H1 (cell line): ENCODE measurements at regions not wholly inside any gene's neighbourhood (a gene's known extent, or its start where the extent isn't known, plus 50 kb on each side); places are given as distances from the start of the nearest gene placed in this dataset.

Experiments
- CTCF ChIA-PET: fragments of 300-600 bp; sonication (Branson Sonifier 250); formaldehyde crosslinking; loops from one replicate; lab custom pipeline; 2021; ENCODE audit not compliant: partially characterized antibody; lab: Charles Lee
- POLR2A ChIA-PET: fragments of 300-600 bp; sonication (Branson Sonifier 250); formaldehyde crosslinking; loops from one replicate; lab custom pipeline; 2021; ENCODE audit warnings: inconsistent platforms; ENCODE audit not compliant: partially characterized antibody; lab: Charles Lee
- DNase-seq, 2 experiments: peaks; one replicate each; pipeline versions ENCODE4 v3.0.0 to v3.0.0-alpha.2; 2010 to 2022; ENCODE audit warnings: low spot score in 2 of 2, low read depth in 1 of 2, mixed read lengths in 1 of 2
- FAIRE-seq: peaks from 2 replicates; lab custom pipeline; 2011; peaks lifted over from hg19 to GRCh38; lab: Jason Lieb, UNC
- H2AFZ ChIP-seq: 2 replicates; pipeline ENCODE4 v1.8.1; 2012; ENCODE audit warnings: low read length, inconsistent platforms
- H2AK5ac ChIP-seq: 2 replicates; pipeline ENCODE4 v1.6.1; 2013; ENCODE audit warnings: low read depth, low read length
- H2BK120ac ChIP-seq: replicated peaks from 2 replicates; pipeline ENCODE3; 2013; ENCODE audit warnings: low read depth, low read length, inconsistent platforms
- H2BK12ac ChIP-seq: 2 replicates; pipeline ENCODE4 v1.6.1; 2013; ENCODE audit warnings: low read depth, low read length
- H2BK15ac ChIP-seq: 2 replicates; pipeline ENCODE4 v1.6.1; 2013; ENCODE audit warnings: low read length
- H2BK20ac ChIP-seq: 2 replicates; pipeline ENCODE4 v1.6.1; 2013; ENCODE audit warnings: low read length
- H2BK5ac ChIP-seq: 2 replicates; pipeline ENCODE4 v1.6.1; 2013; ENCODE audit warnings: low read depth, low read length
- H3K14ac ChIP-seq: 2 replicates; pipeline ENCODE4 v1.6.1; 2013; ENCODE audit warnings: inconsistent platforms; ENCODE audit not compliant: insufficient read length
- H3K18ac ChIP-seq: 2 replicates; pipeline ENCODE4 v1.6.1; 2013; ENCODE audit warnings: low read length; ENCODE audit errors: extremely low read depth
- H3K23ac ChIP-seq: 2 replicates; pipeline ENCODE4 v1.6.1; 2013; ENCODE audit warnings: inconsistent platforms; ENCODE audit not compliant: insufficient read length
- H3K23me2 ChIP-seq: 2 replicates; pipeline ENCODE4 v1.6.1; 2013; ENCODE audit warnings: low read depth, low read length
- H3K27ac ChIP-seq: 2 replicates; pipeline ENCODE4 v1.6.1; 2011; ENCODE audit warnings: low read depth, low read length, inconsistent platforms
- H3K27me3 ChIP-seq, 4 experiments: replicated peaks in 1 of 4; 1 replicate in 1 of 4; 2 replicates in 3 of 4; pipeline versions ENCODE4 v1.6.1 to v1.8.1; 2011 to 2013; ENCODE audit warnings: low read length in 3 of 4, mild to moderate bottlenecking in 3 of 4, inconsistent platforms in 2 of 4, mixed read lengths in 2 of 4, moderate library complexity in 1 of 4; ENCODE audit not compliant: control insufficient read depth in 3 of 4, insufficient read depth in 3 of 4; ENCODE audit errors: extremely low read depth in 1 of 4
- H3K36me3 ChIP-seq, 4 experiments: 2 replicates each; pipeline versions ENCODE4 v1.6.1 to v1.8.1; 2011 to 2013; ENCODE audit warnings: mild to moderate bottlenecking in 4 of 4, low read length in 3 of 4, moderate library complexity in 2 of 4, control low read depth in 1 of 4, inconsistent platforms in 1 of 4; ENCODE audit not compliant: insufficient read depth in 4 of 4, control insufficient read depth in 2 of 4
- H3K4ac ChIP-seq: replicated peaks from 2 replicates; pipeline ENCODE3; 2013; ENCODE audit warnings: low read length, low read depth, mixed read lengths, inconsistent platforms; ENCODE audit not compliant: insufficient read length
- H3K4me1 ChIP-seq, 4 experiments: replicated peaks in 1 of 4; 1 replicate in 1 of 4; 2 replicates in 3 of 4; pipeline versions ENCODE4 v1.6.1 to v1.8.1; 2011 to 2013; ENCODE audit warnings: low read length in 3 of 4, inconsistent platforms in 2 of 4, mixed read lengths in 1 of 4; ENCODE audit not compliant: insufficient read depth in 4 of 4, control insufficient read depth in 3 of 4
- H3K4me2 ChIP-seq, 2 experiments: 2 replicates each; pipeline versions ENCODE4 v1.6.1 to v1.8.1; 2011 to 2013; ENCODE audit warnings: low read depth in 2 of 2, low read length in 2 of 2, control low read depth in 1 of 2, inconsistent platforms in 1 of 2, mild to moderate bottlenecking in 1 of 2; ENCODE audit not compliant: insufficient read depth in 1 of 2
- H3K4me3 ChIP-seq, 4 experiments: fragments of 200-600, 300-600 bp in 1 of 4; sonication (generic), shearing (Covaris generic), sonication (Bioruptor Twin) in 1 of 4; 2 replicates each; pipeline versions ENCODE4 v1.5.1 to v1.8.1; 2011 to 2016; ENCODE audit warnings: low read length in 4 of 4, low read depth in 3 of 4, control low read depth in 2 of 4, inconsistent platforms in 2 of 4, mild to moderate bottlenecking in 2 of 4, mixed read lengths in 1 of 4, moderate library complexity in 1 of 4; ENCODE audit not compliant: insufficient read depth in 2 of 4; ENCODE audit errors: extremely low read depth in 1 of 4
- H3K56ac ChIP-seq: replicated peaks from 2 replicates; pipeline ENCODE3; 2013; ENCODE audit warnings: low read depth, mild to moderate bottlenecking, mixed read lengths, low read length, inconsistent platforms; ENCODE audit not compliant: insufficient read length
- H3K79me1 ChIP-seq: 2 replicates; pipeline ENCODE4 v1.6.1; 2013; ENCODE audit warnings: low read depth, low read length, control low read depth
- H3K79me2 ChIP-seq, 2 experiments: 2 replicates each; pipeline versions ENCODE4 v1.6.1 to v1.8.1; 2012 to 2013; ENCODE audit warnings: low read length in 2 of 2, mild to moderate bottlenecking in 2 of 2, inconsistent platforms in 1 of 2; ENCODE audit not compliant: insufficient read depth in 2 of 2, control insufficient read depth in 1 of 2
- H3K9ac ChIP-seq, 4 experiments: replicated peaks in 1 of 4; 1 replicate in 1 of 4; 2 replicates in 3 of 4; pipeline versions ENCODE4 v1.6.1 to v1.8.1; 2011 to 2013; ENCODE audit warnings: low read depth in 3 of 4, low read length in 3 of 4, control low read depth in 2 of 4, mild to moderate bottlenecking in 2 of 4, moderate library complexity in 2 of 4, inconsistent platforms in 1 of 4; ENCODE audit errors: extremely low read depth in 1 of 4
- H3K9me3 ChIP-seq, 2 experiments: 2 replicates each; pipeline versions ENCODE4 v1.6.1 to v1.8.1; 2012 to 2013; ENCODE audit warnings: mild to moderate bottlenecking in 2 of 2, moderate library complexity in 2 of 2, control low read depth in 1 of 2, inconsistent platforms in 1 of 2, low read depth in 1 of 2, low read length in 1 of 2, mixed read lengths in 1 of 2; ENCODE audit not compliant: insufficient read depth in 2 of 2
- H4K20me1 ChIP-seq, 2 experiments: replicated peaks in 1 of 2; 2 replicates each; pipeline versions ENCODE3 to v1.8.1; 2011 to 2013; ENCODE audit warnings: inconsistent platforms in 2 of 2, low read length in 2 of 2, mild to moderate bottlenecking in 1 of 2; ENCODE audit not compliant: insufficient read depth in 2 of 2, control insufficient read depth in 1 of 2
- H4K5ac ChIP-seq: 2 replicates; pipeline ENCODE4 v1.6.1; 2013; ENCODE audit warnings: low read length, low read depth, mixed read lengths, inconsistent platforms; ENCODE audit not compliant: insufficient read length
- H4K8ac ChIP-seq: 2 replicates; pipeline ENCODE4 v1.8.0; 2013; ENCODE audit warnings: mild to moderate bottlenecking, moderate library complexity, low read length, inconsistent platforms; ENCODE audit not compliant: insufficient read depth; ENCODE audit errors: extremely low read depth
- H4K91ac ChIP-seq: replicated peaks from 2 replicates; pipeline ENCODE3; 2013; ENCODE audit warnings: low read length, mixed read lengths, inconsistent platforms; ENCODE audit not compliant: insufficient read length
- ATF3 ChIP-seq: IDR thresholded peaks from 2 replicates; pipeline ENCODE4 v1.6.1; 2011; ENCODE audit warnings: low read depth, mild to moderate bottlenecking, low read length; ENCODE audit not compliant: insufficient read depth
- CHD1 ChIP-seq: IDR thresholded peaks from 2 replicates; pipeline ENCODE4 v1.6.1; 2012; ENCODE audit warnings: low read depth, low read length, improper control_type of control experiment
- GTF2F1 ChIP-seq: IDR thresholded peaks from 2 replicates; pipeline ENCODE4 v1.6.1; 2012; ENCODE audit warnings: low read depth, low read length, improper control_type of control experiment, borderline replicate concordance
- HDAC2 ChIP-seq, 2 experiments: fragments of 300-600 bp in 1 of 2; sonication (generic) in 1 of 2; IDR thresholded peaks; 2 replicates each; pipeline ENCODE4 v1.6.1; 2011 to 2012; ENCODE audit warnings: low read depth in 2 of 2, low read length in 2 of 2, mild to moderate bottlenecking in 2 of 2, moderate library complexity in 2 of 2, borderline replicate concordance in 1 of 2, inconsistent platforms in 1 of 2
- KDM1A ChIP-seq: fragments of 200-600, 300-600 bp; sonication (generic); IDR thresholded peaks from 2 replicates; pipeline ENCODE4 v1.7.1; 2016; ENCODE audit warnings: mild to moderate bottlenecking, low read length, borderline replicate concordance
- POLR2AphosphoS5 ChIP-seq: IDR thresholded peaks from 2 replicates; pipeline ENCODE4 v1.6.1; 2011; ENCODE audit warnings: low read depth, low read length
- RNF2 ChIP-seq: fragments of 200-900, 300-1000 bp; sonication (generic); IDR thresholded peaks from 2 replicates; pipeline ENCODE4 v1.7.1; 2016; ENCODE audit warnings: borderline replicate concordance, low read depth, mild to moderate bottlenecking, antibody characterized with exemption, low read length; ENCODE audit not compliant: poor library complexity, severe bottlenecking; ENCODE audit errors: missing control alignments
- RXRA ChIP-seq: IDR thresholded peaks from 2 replicates; pipeline ENCODE4 v1.6.1; 2011; ENCODE audit warnings: low read depth, mild to moderate bottlenecking, low read length, moderate library complexity; ENCODE audit not compliant: insufficient read depth
- SP1 ChIP-seq: IDR thresholded peaks from 2 replicates; pipeline ENCODE4 v1.6.1; 2011; ENCODE audit warnings: low read depth, low read length
- SRF ChIP-seq: IDR thresholded peaks from 2 replicates; pipeline ENCODE4 v1.6.1; 2011; ENCODE audit warnings: mild to moderate bottlenecking, low read depth, low read length, moderate library complexity
- USF2 ChIP-seq: IDR thresholded peaks from 2 replicates; pipeline ENCODE4 v1.6.1; 2011; ENCODE audit warnings: low read length, improper control_type of control experiment
- WGBS, 2 experiments: shearing (Covaris generic) in 1 of 2; methylation state at CpG; one replicate each; pipeline versions ENCODE4 v1.1.6 to v1.1.7; 2013 to 2015; ENCODE audit warnings: low lambda C conversion rate in 2 of 2, mixed read lengths in 2 of 2, inconsistent platforms in 1 of 2, low coverage in 1 of 2, missing lambda C conversion rate in 1 of 2; ENCODE audit not compliant: insufficient replicate concordance in 2 of 2, insufficient coverage in 1 of 2, insufficient read length in 1 of 2; ENCODE audit errors: extremely low coverage in 1 of 2, missing lambda C conversion rate in 1 of 2; 5-methylcytosine and 5-hydroxymethylcytosine counted together

- H2AK5ac ChIP-seq = no peak overlapping the region
- no peak overlapping the region for H2BK12ac ChIP-seq
- no peak overlapping the region for H3K14ac ChIP-seq
- H3K27ac ChIP-seq = no peak overlapping the region
- H4K8ac ChIP-seq = no peak overlapping the region
- no peak overlapping the region for H2BK15ac ChIP-seq
- no peak overlapping the region for H2BK20ac ChIP-seq
- no peaks in the 10 kb centered on the region for H3K36me3 ChIP-seq
- H4K20me1 ChIP-seq = no peaks in the 10 kb centered on the region
- H3K56ac ChIP-seq = no peak overlapping the region
- no peak overlapping the region for H3K4me3 ChIP-seq
- H3K9me3 ChIP-seq = no peaks in the 10 kb centered on the region
- H3K23me2 ChIP-seq = no peaks in the 10 kb centered on the region
- WGBS, 2 experiments = 93% methylated on average over 2 of the region's 2 CpGs; no CpG with 5 or more reads in 1 of the 2 experiments
- DNase-seq (no peak), FAIRE-seq (no peak)
- H2BK5ac ChIP-seq = no peak overlapping the region
- no peak overlapping the region for H2AFZ ChIP-seq
- H4K5ac ChIP-seq = no peak overlapping the region
- no peak overlapping the region for H4K91ac ChIP-seq
- H2BK120ac ChIP-seq = no peak overlapping the region
- no peaks in the 10 kb centered on the region for H3K79me1 ChIP-seq
- H3K79me2 ChIP-seq = no peaks in the 10 kb centered on the region
- TF ChIP-seq SRF (no peak), CHD1 (no peak), ATF3 (no peak), KDM1A (no peak), SP1 (no peak), RXRA (no peak), GTF2F1 (no peak), USF2 (no peak), RNF2 (no peak), HDAC2 (IDR thresholded peaks at IDR 0.05; ENCODE audit: borderline replicate concordance in 1 of 2, low read depth in 2 of 2, low read length in 2 of 2) (no peak), POLR2AphosphoS5 (no peak)
- ChIA-PET POLR2A (no interaction called here), CTCF (interaction anchor here (0.8 kb wide), 1 partner anchor 49 kb away, joined by 3 read pairs; no protein-coding TSS in a partner anchor)
- H3K18ac ChIP-seq = no peak overlapping the region
- H3K9ac ChIP-seq = no peak overlapping the region
- no peak overlapping the region for H3K4ac ChIP-seq
- no peak overlapping the region for H3K23ac ChIP-seq
- no peak overlapping the region for H3K4me2 ChIP-seq
- no peaks in the 10 kb centered on the region for H3K27me3 ChIP-seq
- no peaks in the 10 kb centered on the region for H3K4me1 ChIP-seq
Observed at GRCh38 chr5:92734211-92734940, 846.6 kb downstream of the NR2F1-AS1 start.
